GM06990 (cell line): ENCODE measurements at regions not wholly inside any gene's neighbourhood (a gene's known extent, or its start where the extent isn't known, plus 50 kb on each side); places are given as distances from the start of the nearest gene placed in this dataset.

Experiments
- DNase-seq: peaks from one replicate; pipeline ENCODE4 v3.0.0-alpha.2; 2011; ENCODE audit not compliant: insufficient read length; ENCODE audit errors: extremely low read depth
- H3K27me3 ChIP-seq: replicated peaks from 2 replicates; pipeline ENCODE4 v1.6.0; 2011; ENCODE audit warnings: low read length; ENCODE audit not compliant: control insufficient read depth, insufficient read depth
- H3K36me3 ChIP-seq: 2 replicates; pipeline ENCODE4 v1.5.1; 2011; ENCODE audit warnings: low read length; ENCODE audit not compliant: control insufficient read depth, insufficient read depth
- H3K4me3 ChIP-seq: replicated peaks from 2 replicates; pipeline ENCODE4 v1.5.1; 2011; ENCODE audit warnings: low read depth, mild to moderate bottlenecking, control low read depth, low read length
- CTCF ChIP-seq: IDR thresholded peaks from 2 replicates; pipeline ENCODE4 v1.5.1; 2011; ENCODE audit warnings: low read length, control low read depth, mild to moderate bottlenecking, inconsistent platforms; ENCODE audit not compliant: insufficient read depth, poor library complexity, severe bottlenecking

- no peaks in the 10 kb centered on the region for H3K36me3 ChIP-seq
- no peak for DNase-seq
Observed at GRCh38 chr1:22287946-22288520, 145.1 kb upstream of the WNT4 start.

GRCh38 chr1:22288593-22289241 lies 145.8 kb upstream of the WNT4 start:
- Histone ChIP-seq H3K36me3 (no peaks in the 10 kb centered on the region), H3K4me3 (no peak overlapping the region), H3K27me3 (no peaks in the 10 kb centered on the region; the same call in 1 of the 2 replicates)
- DNase-seq = no peak
- no peak for TF ChIP-seq CTCF

More at GRCh38 chr1:22287946-22288520, 145.1 kb upstream of the WNT4 start:
- H3K27me3 ChIP-seq = no peaks in the 10 kb centered on the region; the same call in 1 of the 2 replicates
- TF ChIP-seq CTCF = no peak
- H3K4me3 ChIP-seq = no peak overlapping the region

GRCh38 chr1:22289307-22289995 lies 146.6 kb upstream of the WNT4 start:
- Histone ChIP-seq H3K27me3 (no peaks in the 10 kb centered on the region; the same call in 1 of the 2 replicates), H3K4me3 (no peak overlapping the region), H3K36me3 (no peaks in the 10 kb centered on the region)
- no peak for DNase-seq
- no peak for TF ChIP-seq CTCF

- H3K27me3 ChIP-seq = no peaks in the 10 kb centered on the region; the same call in 1 of the 2 replicates
- no peak for TF ChIP-seq CTCF
- DNase-seq = no peak
- no peak overlapping the region for H3K4me3 ChIP-seq
- H3K36me3 ChIP-seq = no peaks in the 10 kb centered on the region
Observed at GRCh38 chr1:22290157-22290556, 147.3 kb upstream of the WNT4 start.

- Histone ChIP-seq H3K4me3 (no peak overlapping the region), H3K36me3 (no peaks in the 10 kb centered on the region), H3K27me3 (no peaks in the 10 kb centered on the region)
- no peak for TF ChIP-seq CTCF
- no peak for DNase-seq
Observed at GRCh38 chr1:22290611-22291010, 147.7 kb upstream of the WNT4 start.
